ENCODE measurements at regions not wholly inside any gene's neighbourhood (a gene's known extent, or its start where the extent isn't known, plus 50 kb on each side); places are given as distances from the start of the nearest gene placed in this dataset.

GRCh38 chr17:70484050-70484449 is 314.7 kb downstream of the KCNJ2 start:
- H3K4me1 ChIP-seq (ENCODE audit: insufficient read depth, low read length): no peaks in the 10 kb centered on the region
- H3K9me3 ChIP-seq (ENCODE audit: low read length): no peaks in the 10 kb centered on the region
- no TSS peak for BruUV-seq (replicated peaks)
- H3K79me2 ChIP-seq (ENCODE audit: low read length): no peaks in the 10 kb centered on the region
- H3K4me3 ChIP-seq (ENCODE audit: low read length): no peak overlapping the region
- intact Hi-C loops (cut with micrococcal nuclease): no loop called here
- H4K20me1 ChIP-seq (ENCODE audit: low read length): no peaks in the 10 kb centered on the region
- 0 out of 2 replicates have a peak, but pooled peaks cover 3% of the 10 kb centered on the region for H3K9me2 ChIP-seq (replicated peaks; ENCODE audit: low read length)
- H3K9ac ChIP-seq (ENCODE audit: low read length): no peak overlapping the region
- H3F3A ChIP-seq (ENCODE audit: low read length, unreplicated experiment): no peaks in the 10 kb centered on the region
- H3K36me3 ChIP-seq (ENCODE audit: low read depth, low read length): no peaks in the 10 kb centered on the region
- DNase-seq: no peak
- H3K27ac ChIP-seq (ENCODE audit: low read length): no peak overlapping the region
- no peak for TF ChIP-seq CTCF (conservative IDR thresholded peaks at IDR 0.05; ENCODE audit: low read depth, low read length)
- no peak for TF ChIP-seq EZH2 (IDR thresholded peaks at IDR 0.05; ENCODE audit: low read length, unreplicated experiment)
- TF ChIP-seq EZH2phosphoT487 (IDR thresholded peaks at IDR 0.05; ENCODE audit: borderline replicate concordance, low read length): no peak
- POLR2A ChIA-PET (ENCODE audit: unreplicated experiment): no interaction called here
- no peak overlapping the region for H2AFZ ChIP-seq (ENCODE audit: low read length)
- H3K4me2 ChIP-seq (ENCODE audit: low read length): no peak overlapping the region
- H3K27me3 ChIP-seq (ENCODE audit: low read length): peaks cover 6% of the 10 kb centered on the region; the same call in 1 of the 2 replicates
- CTCF ChIA-PET: no interaction called here
- ATAC-seq: no peak

DNA sequence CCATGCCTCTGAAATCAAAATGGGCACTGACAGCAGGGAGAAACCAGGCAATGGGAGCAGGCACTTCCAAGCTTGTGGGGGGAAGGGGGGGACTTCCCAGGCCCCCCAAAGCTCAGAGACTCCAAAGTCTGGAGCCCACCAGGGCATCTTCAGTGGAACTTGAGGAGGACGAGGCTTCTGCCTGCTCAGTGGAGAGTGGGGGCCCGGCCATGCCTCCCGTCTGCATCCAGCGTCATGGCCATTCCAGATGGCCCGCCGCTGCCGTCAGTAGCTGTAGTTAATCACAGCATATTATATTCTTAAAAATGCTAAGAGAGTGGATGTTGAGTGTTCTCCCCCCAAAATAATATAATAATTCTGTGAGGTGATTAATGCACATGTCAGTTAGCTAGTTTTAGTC is 315.2 kb downstream of the KCNJ2 start:
- Histone ChIP-seq H3K27me3 (ENCODE audit: low read length) (peaks cover 6% of the 10 kb centered on the region; the same call in 1 of the 2 replicates), H3K9me2 (replicated peaks; ENCODE audit: low read length) (0 out of 2 replicates have a peak, but pooled peaks cover 3% of the 10 kb centered on the region), H3K36me3 (ENCODE audit: low read depth, low read length) (no peaks in the 10 kb centered on the region), H3K79me2 (ENCODE audit: low read length) (no peaks in the 10 kb centered on the region), H3K9me3 (ENCODE audit: low read length) (no peaks in the 10 kb centered on the region), H2AFZ (ENCODE audit: low read length) (no peak overlapping the region), H3K9ac (ENCODE audit: low read length) (no peak overlapping the region), H3K27ac (ENCODE audit: low read length) (no peak overlapping the region), H3K4me1 (ENCODE audit: insufficient read depth, low read length) (no peaks in the 10 kb centered on the region), H3K4me2 (ENCODE audit: low read length) (no peak overlapping the region), H3K4me3 (ENCODE audit: low read length) (no peak overlapping the region), H4K20me1 (ENCODE audit: low read length) (no peaks in the 10 kb centered on the region), H3F3A (ENCODE audit: low read length, unreplicated experiment) (no peaks in the 10 kb centered on the region)
- DNase-seq (no peak), ATAC-seq (no peak)
- no TSS peak for BruUV-seq (replicated peaks)
- intact Hi-C loops (cut with micrococcal nuclease): no loop called here
- CTCF ChIA-PET: no interaction called here
- TF ChIP-seq EZH2phosphoT487 (IDR thresholded peaks at IDR 0.05; ENCODE audit: borderline replicate concordance, low read length) (no peak), EZH2 (IDR thresholded peaks at IDR 0.05; ENCODE audit: low read length, unreplicated experiment) (no peak), CTCF (conservative IDR thresholded peaks at IDR 0.05; ENCODE audit: low read depth, low read length) (no peak)
- POLR2A ChIA-PET (ENCODE audit: unreplicated experiment): no interaction called here

GRCh38 chr17:70492368-70492767 is 323.0 kb downstream of the KCNJ2 start:
- Histone ChIP-seq H3K79me2 (ENCODE audit: low read length) (no peaks in the 10 kb centered on the region), H3K36me3 (ENCODE audit: low read depth, low read length) (no peaks in the 10 kb centered on the region), H3K9me3 (ENCODE audit: low read length) (no peaks in the 10 kb centered on the region), H3K4me2 (ENCODE audit: low read length) (no peak overlapping the region), H3K9ac (ENCODE audit: low read length) (no peak overlapping the region), H4K20me1 (ENCODE audit: low read length) (no peaks in the 10 kb centered on the region), H3K27me3 (ENCODE audit: low read length) (peaks cover 30% of the 10 kb centered on the region), H3K4me3 (ENCODE audit: low read length) (no peak overlapping the region), H3K27ac (ENCODE audit: low read length) (no peak overlapping the region), H3K4me1 (ENCODE audit: insufficient read depth, low read length) (no peaks in the 10 kb centered on the region), H2AFZ (ENCODE audit: low read length) (no peak overlapping the region), H3F3A (ENCODE audit: low read length, unreplicated experiment) (no peaks in the 10 kb centered on the region), H3K9me2 (replicated peaks; ENCODE audit: low read length) (no peaks in the 10 kb centered on the region)
- POLR2A ChIA-PET (ENCODE audit: unreplicated experiment): no interaction called here
- ATAC-seq (no peak), DNase-seq (no peak)
- TF ChIP-seq EZH2 (IDR thresholded peaks at IDR 0.05; ENCODE audit: low read length, unreplicated experiment) (no peak), EZH2phosphoT487 (IDR thresholded peaks at IDR 0.05; ENCODE audit: borderline replicate concordance, low read length) (no peak), CTCF (conservative IDR thresholded peaks at IDR 0.05; ENCODE audit: low read depth, low read length) (no peak)
- no TSS peak for BruUV-seq (replicated peaks)
- CTCF ChIA-PET: no interaction called here
- intact Hi-C loops (cut with micrococcal nuclease): no loop called here
